Body of pancreas (tissue), 4 donors: ENCODE measurements at regions not wholly inside any gene's neighbourhood (a gene's known extent, or its start where the extent isn't known, plus 50 kb on each side); places are given as distances from the start of the nearest gene placed in this dataset.
"Not testable (repeated sequence)": the region's sequence is repeated elsewhere in the genome, so short reads cannot be mapped to it uniquely, and the experiment has no call there.

Source experiments
- ATAC-seq: fragments of 150-250 bp; one replicate; pipeline ENCODE4 v1.9.1; 2016
- DNase-seq, 4 donors: peaks; one replicate each; pipeline ENCODE4 v3.0.0-alpha.2; 2019
- H3K27ac ChIP-seq, 4 donors: fragments of 200-600 bp; sonication (generic); 1 replicate in 3 of 4; 2 replicates in 1 of 4; pipeline versions ENCODE4 v1.5.1 to v1.6.1; 2016 to 2019; ENCODE audit warnings: mild to moderate bottlenecking in 1 of 4, mixed read lengths in 1 of 4, moderate library complexity in 1 of 4
- H3K27me3 ChIP-seq, 2 donors: fragments of 200-600 bp; sonication (generic); one replicate each; pipeline ENCODE4 v1.6.0; 2016; ENCODE audit warnings: mild to moderate bottlenecking in 1 of 2
- H3K36me3 ChIP-seq, 2 donors: fragments of 200-600 bp; sonication (generic); replicated peaks in 1 of 2; 2 replicates each; pipeline ENCODE4 v1.5.1; 2016; ENCODE audit warnings: low read depth in 2 of 2; ENCODE audit not compliant: insufficient read depth in 1 of 2
- H3K4me1 ChIP-seq: fragments of 200-600 bp; sonication (generic); one replicate; pipeline ENCODE4 v1.6.0; 2016
- H3K4me3 ChIP-seq, 2 donors: fragments of 200-600 bp; sonication (generic); 1 replicate in 1 of 2; 2 replicates in 1 of 2; pipeline ENCODE4 v1.5.1; 2016 to 2019
- H3K9me3 ChIP-seq, 3 donors: fragments of 200-600 bp; sonication (generic); 1 replicate in 2 of 3; 2 replicates in 1 of 3; pipeline ENCODE4 v1.5.1; 2016
- POLR2A ChIP-seq, 3 donors: fragments of 450-650 bp; IDR thresholded peaks; one replicate each; pipeline ENCODE4 v1.6.1; 2016; ENCODE audit warnings: antibody characterized with exemption in 3 of 3, mild to moderate bottlenecking in 2 of 3
- WGBS, 2 donors: methylation state at CpG; one replicate each; pipeline ENCODE4 v1.1.5; 2017; 5-methylcytosine and 5-hydroxymethylcytosine counted together
- intact Hi-C: fragments of 100-400 bp; cut with DNase I; formaldehyde crosslinking; loops from one replicate; pipeline ENCODE4 v1.15.1; 2023
- TF ChIP-seq, protein P1 (sequence below), 7 experiments: fragments of 450-650 bp in 4 of 7; fragments of 200-600 bp in 3 of 7; sonication (generic) in 3 of 7; IDR thresholded peaks; one replicate each; pipeline ENCODE4 v1.5.1; 2016 to 2019; ENCODE audit warnings: antibody characterized with exemption in 7 of 7

DNA sequence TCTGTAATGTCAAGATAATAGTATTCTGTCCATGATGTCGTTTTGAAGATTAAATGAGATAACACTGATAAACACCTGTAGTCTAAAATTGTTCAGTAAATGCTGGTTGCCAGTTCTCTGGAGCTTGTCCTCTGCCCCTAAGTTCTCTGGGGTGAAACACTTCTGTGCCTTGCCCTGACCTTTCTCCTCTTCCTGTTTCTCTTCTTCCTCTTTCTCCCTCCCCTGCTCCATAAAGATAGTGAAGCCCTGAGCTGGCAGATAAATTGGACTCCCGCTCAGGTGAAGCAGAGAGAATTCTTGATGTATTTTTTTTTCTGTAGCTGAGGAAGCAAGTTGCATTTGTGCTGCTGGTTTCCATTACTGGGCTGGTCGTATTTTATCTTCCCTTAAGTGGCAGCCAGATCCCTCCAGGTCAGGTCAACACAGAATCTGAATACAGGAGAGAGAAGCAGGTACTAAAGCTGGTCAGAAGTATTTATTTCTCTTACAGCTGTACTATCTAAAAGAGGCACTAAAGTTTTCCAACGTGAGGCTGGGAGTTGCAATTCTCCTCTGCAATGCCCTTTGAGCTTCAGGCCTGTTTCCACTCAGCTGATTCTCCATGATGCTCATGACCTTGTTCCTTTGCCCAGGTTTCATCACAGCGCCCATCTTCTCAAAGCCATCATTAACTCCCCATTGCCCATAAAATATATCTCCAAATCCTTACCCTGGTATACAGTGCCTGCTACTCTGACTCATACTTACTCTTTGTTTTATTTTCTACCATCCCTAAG is 319.3 kb upstream of the CFAP20DC start:
- Histone ChIP-seq H3K4me3 (no peak overlapping the region), H3K4me1 (peaks cover 2% of the 10 kb centered on the region), H3K9me3 (no peaks in the 10 kb centered on the region), H3K27ac (no peak overlapping the region), H3K36me3 (no peaks in the 10 kb centered on the region), H3K27me3 (no peaks in the 10 kb centered on the region)
- ATAC-seq (no peak), DNase-seq (no peak)
- 37 to 41% methylated on average over 5 of the region's 5 CpGs for WGBS, 2 donors
- TF ChIP-seq POLR2A (IDR thresholded peaks at IDR 0.05): no peak
- TF ChIP-seq, protein P1, sequence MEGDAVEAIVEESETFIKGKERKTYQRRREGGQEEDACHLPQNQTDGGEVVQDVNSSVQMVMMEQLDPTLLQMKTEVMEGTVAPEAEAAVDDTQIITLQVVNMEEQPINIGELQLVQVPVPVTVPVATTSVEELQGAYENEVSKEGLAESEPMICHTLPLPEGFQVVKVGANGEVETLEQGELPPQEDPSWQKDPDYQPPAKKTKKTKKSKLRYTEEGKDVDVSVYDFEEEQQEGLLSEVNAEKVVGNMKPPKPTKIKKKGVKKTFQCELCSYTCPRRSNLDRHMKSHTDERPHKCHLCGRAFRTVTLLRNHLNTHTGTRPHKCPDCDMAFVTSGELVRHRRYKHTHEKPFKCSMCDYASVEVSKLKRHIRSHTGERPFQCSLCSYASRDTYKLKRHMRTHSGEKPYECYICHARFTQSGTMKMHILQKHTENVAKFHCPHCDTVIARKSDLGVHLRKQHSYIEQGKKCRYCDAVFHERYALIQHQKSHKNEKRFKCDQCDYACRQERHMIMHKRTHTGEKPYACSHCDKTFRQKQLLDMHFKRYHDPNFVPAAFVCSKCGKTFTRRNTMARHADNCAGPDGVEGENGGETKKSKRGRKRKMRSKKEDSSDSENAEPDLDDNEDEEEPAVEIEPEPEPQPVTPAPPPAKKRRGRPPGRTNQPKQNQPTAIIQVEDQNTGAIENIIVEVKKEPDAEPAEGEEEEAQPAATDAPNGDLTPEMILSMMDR (IDR thresholded peaks at IDR 0.05): no peak
- intact Hi-C loops: no loop called here

DNA sequence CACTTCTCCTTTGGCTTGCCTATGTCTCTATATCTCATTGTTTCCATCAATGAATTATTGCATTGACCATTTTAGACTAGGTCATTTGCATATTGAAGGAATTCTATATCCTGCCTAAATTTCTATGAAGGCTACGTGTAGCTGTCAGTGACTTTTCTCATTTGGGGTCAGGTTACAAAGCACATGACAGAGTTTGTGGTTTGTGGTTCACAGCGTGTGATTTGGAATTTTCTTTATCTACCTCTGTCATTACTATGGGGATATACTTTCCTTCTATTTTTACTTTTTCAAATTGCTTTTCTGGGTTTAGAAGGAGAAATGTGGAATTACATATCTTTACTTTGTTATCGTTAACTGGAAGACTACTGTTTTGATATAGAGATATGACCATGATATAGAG is 317.3 kb upstream of the CFAP20DC start:
- H3K9me3 ChIP-seq: no peaks in the 10 kb centered on the region
- no peaks in the 10 kb centered on the region for H3K4me1 ChIP-seq
- no peaks in the 10 kb centered on the region for H3K27me3 ChIP-seq
- intact Hi-C loops: no loop called here
- no peak overlapping the region for H3K4me3 ChIP-seq
- TF ChIP-seq, protein P1 (IDR thresholded peaks at IDR 0.05): no peak
- TF ChIP-seq POLR2A (IDR thresholded peaks at IDR 0.05): no peak
- DNase-seq (no peak), ATAC-seq (no peak)
- H3K36me3 ChIP-seq: no peaks in the 10 kb centered on the region
- 56 to 58% methylated on average over 3 of the region's 3 CpGs for WGBS, 2 donors
- no peak overlapping the region for H3K27ac ChIP-seq

DNA sequence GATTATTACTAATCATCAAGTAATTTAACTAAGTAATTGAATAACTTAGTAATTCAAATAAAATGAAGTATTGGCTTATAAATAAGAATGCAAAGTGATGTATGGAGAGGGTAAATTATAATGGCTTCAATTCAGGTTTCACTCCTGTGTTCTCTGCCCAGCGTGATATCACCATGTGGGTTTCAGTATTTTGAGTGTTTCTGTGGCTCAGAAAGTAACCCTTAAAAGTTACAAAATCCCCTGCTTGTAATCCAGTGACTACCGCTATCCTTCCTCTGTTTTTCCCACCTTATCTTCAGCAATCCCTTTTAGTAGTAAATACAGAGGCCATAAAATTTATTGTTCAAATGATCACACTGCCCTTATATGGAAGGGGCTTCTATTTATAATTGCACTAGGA is 316.4 kb upstream of the CFAP20DC start:
- H3K4me1 ChIP-seq: no peaks in the 10 kb centered on the region
- DNase-seq: no peak
- 88 to 93% methylated on average over 2 of the region's 2 CpGs for WGBS, 2 donors
- no peaks in the 10 kb centered on the region for H3K27me3 ChIP-seq
- no peak for TF ChIP-seq POLR2A (IDR thresholded peaks at IDR 0.05)
- TF ChIP-seq, protein P1 (IDR thresholded peaks at IDR 0.05): no peak
- ATAC-seq: no peak
- H3K27ac ChIP-seq: no peak overlapping the region
- H3K4me3 ChIP-seq: no peak overlapping the region
- intact Hi-C loops: no loop called here
- H3K9me3 ChIP-seq: no peaks in the 10 kb centered on the region
- no peaks in the 10 kb centered on the region for H3K36me3 ChIP-seq

DNA sequence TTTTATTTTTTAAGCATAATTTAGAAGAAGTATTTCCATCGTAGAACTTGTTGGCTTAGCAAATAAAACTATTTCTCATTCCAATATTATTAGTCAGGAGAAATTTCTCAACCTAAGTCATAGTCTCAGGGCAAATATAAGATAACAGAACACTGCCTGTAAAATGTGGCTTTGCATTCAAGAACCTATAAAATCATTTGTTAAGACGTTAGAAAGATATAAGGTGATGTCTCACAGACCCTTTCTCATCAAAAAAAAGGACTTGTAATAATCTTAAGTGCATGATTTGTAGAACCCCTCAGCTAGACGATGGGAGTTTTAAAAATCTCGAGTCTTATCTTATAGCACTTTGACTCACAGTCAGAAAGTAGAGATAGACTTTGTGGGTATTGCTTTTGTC is 314.7 kb upstream of the CFAP20DC start:
- intact Hi-C loops: no loop called here
- Histone ChIP-seq H3K36me3 (no peaks in the 10 kb centered on the region), H3K27me3 (no peaks in the 10 kb centered on the region), H3K4me3 (no peak overlapping the region), H3K4me1 (no peaks in the 10 kb centered on the region), H3K9me3 (no peaks in the 10 kb centered on the region), H3K27ac (no peak overlapping the region)
- ATAC-seq (no peak), DNase-seq (no peak)
- TF ChIP-seq, protein P1 (IDR thresholded peaks at IDR 0.05): no peak
- no peak for TF ChIP-seq POLR2A (IDR thresholded peaks at IDR 0.05)
- 70% methylated on average over 4 of the region's 4 CpGs for WGBS, 2 donors

DNA sequence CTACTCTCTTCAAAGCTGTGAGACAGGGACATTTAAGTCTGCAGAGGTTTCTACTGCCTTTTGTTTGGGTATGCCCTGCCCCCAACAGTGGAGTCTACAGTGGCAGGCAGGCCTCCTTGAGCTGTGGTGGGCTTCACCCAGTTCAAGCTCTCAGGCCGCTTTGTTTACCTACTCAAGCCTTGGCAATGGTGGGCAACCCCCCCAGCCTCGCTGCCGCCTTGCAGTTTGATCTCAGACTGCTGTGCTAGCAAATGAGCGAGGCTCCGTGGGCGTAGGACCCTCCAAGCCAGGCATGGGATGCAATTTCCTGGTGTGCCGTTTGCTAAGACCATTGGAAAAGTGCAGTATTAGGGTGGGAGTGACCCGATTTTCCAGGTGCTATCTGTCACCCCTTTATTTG is 310.5 kb upstream of the CFAP20DC start:
- H3K9me3 ChIP-seq, H3K27ac ChIP-seq, DNase-seq, ATAC-seq, H3K36me3 ChIP-seq, intact Hi-C loops, H3K4me1 ChIP-seq, H3K27me3 ChIP-seq, H3K4me3 ChIP-seq: not testable (repeated sequence)
- 84 to 85% methylated on average over 8 of the region's 8 CpGs for WGBS, 2 donors
